GM23338 (cell line): ENCODE measurements at regions not wholly inside any gene's neighbourhood (a gene's known extent, or its start where the extent isn't known, plus 50 kb on each side); places are given as distances from the start of the nearest gene placed in this dataset.

Source experiments
- CREB1 ChIP-seq: fragments of 250-450 bp; sonication (Bioruptor Pico); IDR thresholded peaks from 2 replicates; pipeline ENCODE4 v1.5.0; 2020; ENCODE audit warnings: low read depth, mild to moderate bottlenecking, moderate library complexity
- CTCF ChIP-seq, 2 experiments: fragments of 200-600 bp in 1 of 2; sonication (generic) in 1 of 2; conservative IDR thresholded peaks; 2 replicates each; pipeline versions ENCODE4 v1.5.1 to v1.6.1; 2016 to 2017; ENCODE audit warnings: antibody characterized with exemption in 2 of 2, low read depth in 2 of 2, mild to moderate bottlenecking in 2 of 2, moderate library complexity in 1 of 2
- ETS1 ChIP-seq: IDR thresholded peaks from 2 replicates; pipeline ENCODE4 v1.6.1; 2016; ENCODE audit warnings: antibody characterized with exemption
- EZH2 ChIP-seq: fragments of 200-600 bp; sonication (generic); IDR thresholded peaks from one replicate; pipeline ENCODE4 v1.8.0; 2017; ENCODE audit warnings: antibody characterized with exemption, mild to moderate bottlenecking, low read depth; ENCODE audit not compliant: unreplicated experiment
- EZH2phosphoT487 ChIP-seq: fragments of 200-600 bp; sonication (generic); IDR thresholded peaks from one replicate; pipeline ENCODE4 v1.8.1; 2018; ENCODE audit warnings: antibody characterized with exemption; ENCODE audit not compliant: unreplicated experiment
- JUNB ChIP-seq: IDR thresholded peaks from one replicate; pipeline ENCODE4 v1.6.1; 2016; ENCODE audit warnings: antibody characterized with exemption; ENCODE audit not compliant: unreplicated experiment
- POLR2AphosphoS5 ChIP-seq: IDR thresholded peaks from 2 replicates; pipeline ENCODE4 v1.6.1; 2016; ENCODE audit warnings: antibody characterized with exemption, low read depth
- REST ChIP-seq: IDR thresholded peaks from one replicate; pipeline ENCODE4 v1.6.1; 2018; ENCODE audit warnings: antibody characterized with exemption; ENCODE audit not compliant: unreplicated experiment
- ZNF114 ChIP-seq: fragments of 250-450 bp; sonication (Bioruptor Pico); IDR thresholded peaks from 2 replicates; pipeline ENCODE4 v1.5.0; 2020; ENCODE audit warnings: mild to moderate bottlenecking, moderate library complexity
- ZNF462 ChIP-seq: fragments of 250-450 bp; sonication (Bioruptor Pico); IDR thresholded peaks from 2 replicates; pipeline ENCODE4 v1.5.0; 2020; ENCODE audit warnings: mild to moderate bottlenecking, moderate library complexity

- TF ChIP-seq CTCF (conservative IDR thresholded peaks at IDR 0.05; ENCODE audit: low read depth in 2 of 2): no peak
- no peak for TF ChIP-seq REST
- no peak for TF ChIP-seq POLR2AphosphoS5
- no peak for TF ChIP-seq EZH2phosphoT487
- TF ChIP-seq ETS1: no peak
- TF ChIP-seq CREB1 (CRISPR knock-in tag): no peak
- no peak for TF ChIP-seq JUNB
- no peak for TF ChIP-seq ZNF462 (CRISPR knock-in tag)
- TF ChIP-seq EZH2: no peak
- no peak for TF ChIP-seq ZNF114
Measured at GRCh38 chr20:61126369-61127195, 125.5 kb upstream of the CDH4 start.
